PC-3 (cell line): ENCODE measurements at regions not wholly inside any gene's neighbourhood (a gene's known extent, or its start where the extent isn't known, plus 50 kb on each side); places are given as distances from the start of the nearest gene placed in this dataset.

Experiments used
- CTCF ChIP-seq: fragments of 300-600 bp; sonication (generic); conservative IDR thresholded peaks from 2 replicates; pipeline ENCODE4 v1.5.1; 2017; ENCODE audit warnings: antibody characterized with exemption, low read depth, mild to moderate bottlenecking, low read length
- EZH2 ChIP-seq: fragments of 300-600 bp; sonication (generic); IDR thresholded peaks from one replicate; pipeline ENCODE4 v1.6.1; 2017; ENCODE audit warnings: antibody characterized with exemption, mild to moderate bottlenecking, low read length; ENCODE audit not compliant: unreplicated experiment
- EZH2phosphoT487 ChIP-seq: fragments of 300-600 bp; sonication (generic); IDR thresholded peaks from 2 replicates; pipeline ENCODE4 v1.6.1; 2018; ENCODE audit warnings: mild to moderate bottlenecking, antibody characterized with exemption, low read length, borderline replicate concordance

DNA sequence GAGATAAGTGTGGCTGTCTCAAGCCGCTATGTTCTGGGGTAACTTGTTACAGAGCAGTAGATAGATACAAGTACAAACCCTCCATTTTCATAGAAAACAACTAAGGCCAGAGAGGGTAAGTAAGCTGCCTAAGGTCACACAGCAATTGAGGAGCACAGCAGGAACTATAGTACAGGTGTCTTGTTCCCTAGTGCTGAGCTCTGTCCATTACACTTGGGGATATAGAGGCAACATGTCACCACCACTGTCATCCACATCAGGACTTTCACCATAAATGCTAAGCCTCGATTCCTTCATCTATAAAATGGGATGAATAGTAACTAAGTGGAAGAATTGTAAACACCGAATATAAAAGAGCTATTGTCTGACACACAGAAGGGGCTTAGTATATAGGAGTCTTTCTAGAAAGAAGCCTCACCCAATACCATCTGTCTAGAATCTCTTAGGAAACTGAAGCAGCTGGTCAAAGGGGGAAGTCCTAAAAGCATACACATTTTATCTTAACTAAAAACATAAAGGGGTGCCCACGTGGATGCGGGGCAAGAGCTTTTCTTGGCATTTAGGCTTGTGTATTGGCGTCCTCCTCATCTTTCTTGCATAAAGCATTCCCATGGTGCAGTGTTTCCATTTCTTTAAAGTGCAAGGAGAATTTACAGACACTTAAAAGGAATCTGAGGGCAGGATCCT is 93.8 kb upstream of the ALX4 start:
- no peak for TF ChIP-seq EZH2
- no peak for TF ChIP-seq CTCF
- no peak for TF ChIP-seq EZH2phosphoT487
